SU-DHL-6 (cell line): ENCODE measurements at regions not wholly inside any gene's neighbourhood (a gene's known extent, or its start where the extent isn't known, plus 50 kb on each side); places are given as distances from the start of the nearest gene placed in this dataset.

Source experiments
- EZH2phosphoT487 ChIP-seq: fragments of 200-600 bp; sonication (generic), shearing (Covaris generic); conservative IDR thresholded peaks from 2 replicates; pipeline ENCODE4 v1.6.1; 2018; ENCODE audit warnings: mild to moderate bottlenecking, antibody characterized with exemption, low read length, moderate library complexity, mixed read lengths
- TF ChIP-seq, protein P1 (sequence below): fragments of 200-600 bp; sonication (generic); IDR thresholded peaks from one replicate; pipeline ENCODE4 v1.5.1; 2017; ENCODE audit warnings: antibody characterized with exemption, mild to moderate bottlenecking, low read length, moderate library complexity; ENCODE audit not compliant: insufficient read depth, poor library complexity, severe bottlenecking

- TF ChIP-seq, protein P1, sequence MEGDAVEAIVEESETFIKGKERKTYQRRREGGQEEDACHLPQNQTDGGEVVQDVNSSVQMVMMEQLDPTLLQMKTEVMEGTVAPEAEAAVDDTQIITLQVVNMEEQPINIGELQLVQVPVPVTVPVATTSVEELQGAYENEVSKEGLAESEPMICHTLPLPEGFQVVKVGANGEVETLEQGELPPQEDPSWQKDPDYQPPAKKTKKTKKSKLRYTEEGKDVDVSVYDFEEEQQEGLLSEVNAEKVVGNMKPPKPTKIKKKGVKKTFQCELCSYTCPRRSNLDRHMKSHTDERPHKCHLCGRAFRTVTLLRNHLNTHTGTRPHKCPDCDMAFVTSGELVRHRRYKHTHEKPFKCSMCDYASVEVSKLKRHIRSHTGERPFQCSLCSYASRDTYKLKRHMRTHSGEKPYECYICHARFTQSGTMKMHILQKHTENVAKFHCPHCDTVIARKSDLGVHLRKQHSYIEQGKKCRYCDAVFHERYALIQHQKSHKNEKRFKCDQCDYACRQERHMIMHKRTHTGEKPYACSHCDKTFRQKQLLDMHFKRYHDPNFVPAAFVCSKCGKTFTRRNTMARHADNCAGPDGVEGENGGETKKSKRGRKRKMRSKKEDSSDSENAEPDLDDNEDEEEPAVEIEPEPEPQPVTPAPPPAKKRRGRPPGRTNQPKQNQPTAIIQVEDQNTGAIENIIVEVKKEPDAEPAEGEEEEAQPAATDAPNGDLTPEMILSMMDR: no peak
- no peak for TF ChIP-seq EZH2phosphoT487
Measured at GRCh38 chr1:221169447-221169889, 290.2 kb downstream of the HLX start.
